ENCODE measurements at regions not wholly inside any gene's neighbourhood (a gene's known extent, or its start where the extent isn't known, plus 50 kb on each side); places are given as distances from the start of the nearest gene placed in this dataset.

GRCh38 chr20:6506906-6507305, 260.6 kb upstream of the BMP2 start:
- no peaks in the 10 kb centered on the region for H3K36me3 ChIP-seq (ENCODE audit: control insufficient read depth in 3 of 3, insufficient read depth in 3 of 3, low read length in 3 of 3)
- no peaks in the 10 kb centered on the region for H3K4me1 ChIP-seq (ENCODE audit: control insufficient read depth in 3 of 3, insufficient read depth in 3 of 3, low read length in 3 of 3)
- no peak overlapping the region for H3K4me3 ChIP-seq (ENCODE audit: low read length in 3 of 3)
- H3K9ac ChIP-seq (ENCODE audit: low read depth in 1 of 3, low read length in 3 of 3) = no peak overlapping the region
- no peaks in the 10 kb centered on the region for H3K27me3 ChIP-seq (ENCODE audit: control insufficient read depth in 3 of 3, insufficient read depth in 3 of 3, low read length in 3 of 3)
- peaks cover 0 to 3% (median 0%) of the 10 kb centered on the region in 3 donors for H3K9me3 ChIP-seq (ENCODE audit: control insufficient read depth in 3 of 3, low read length in 3 of 3)
- H3K27ac ChIP-seq (ENCODE audit: low read depth, low read length) = no peak overlapping the region

GRCh38 chr20:6504826-6505225, 262.7 kb upstream of the BMP2 start:
- no peak overlapping the region for H3K9ac ChIP-seq (ENCODE audit: low read depth in 1 of 3, low read length in 3 of 3)
- H3K36me3 ChIP-seq (ENCODE audit: control insufficient read depth in 3 of 3, insufficient read depth in 3 of 3, low read length in 3 of 3) = no peaks in the 10 kb centered on the region
- H3K9me3 ChIP-seq (ENCODE audit: control insufficient read depth in 3 of 3, low read length in 3 of 3) = peaks cover 0 to 3% (median 0%) of the 10 kb centered on the region in 3 donors
- no peak overlapping the region for H3K27ac ChIP-seq (ENCODE audit: low read depth, low read length)
- no peaks in the 10 kb centered on the region for H3K27me3 ChIP-seq (ENCODE audit: control insufficient read depth in 3 of 3, insufficient read depth in 3 of 3, low read length in 3 of 3)
- no peaks in the 10 kb centered on the region for H3K4me1 ChIP-seq (ENCODE audit: control insufficient read depth in 3 of 3, insufficient read depth in 3 of 3, low read length in 3 of 3)
- H3K4me3 ChIP-seq (ENCODE audit: low read length in 3 of 3) = no peak overlapping the region

- no peaks in the 10 kb centered on the region for H3K36me3 ChIP-seq (ENCODE audit: control insufficient read depth in 3 of 3, insufficient read depth in 3 of 3, low read length in 3 of 3)
- no peaks in the 10 kb centered on the region for H3K27me3 ChIP-seq (ENCODE audit: control insufficient read depth in 3 of 3, insufficient read depth in 3 of 3, low read length in 3 of 3)
Observed at GRCh38 chr20:6504179-6504578, 263.3 kb upstream of the BMP2 start.

GRCh38 chr20:6502999-6503398, 264.5 kb upstream of the BMP2 start:
- Histone ChIP-seq H3K27me3 (ENCODE audit: control insufficient read depth in 3 of 3, insufficient read depth in 3 of 3, low read length in 3 of 3) (no peaks in the 10 kb centered on the region), H3K36me3 (ENCODE audit: control insufficient read depth in 3 of 3, insufficient read depth in 3 of 3, low read length in 3 of 3) (no peaks in the 10 kb centered on the region), H3K4me3 (ENCODE audit: low read length in 3 of 3) (no peak overlapping the region), H3K9ac (ENCODE audit: low read depth in 1 of 3, low read length in 3 of 3) (no peak overlapping the region), H3K4me1 (ENCODE audit: control insufficient read depth in 3 of 3, insufficient read depth in 3 of 3, low read length in 3 of 3) (no peaks in the 10 kb centered on the region), H3K9me3 (ENCODE audit: control insufficient read depth in 3 of 3, low read length in 3 of 3) (no peaks in the 10 kb centered on the region), H3K27ac (ENCODE audit: low read depth, low read length) (no peak overlapping the region)

More at GRCh38 chr20:6504179-6504578, 263.3 kb upstream of the BMP2 start:
- Histone ChIP-seq H3K9ac (ENCODE audit: low read depth in 1 of 3, low read length in 3 of 3) (no peak overlapping the region), H3K9me3 (ENCODE audit: control insufficient read depth in 3 of 3, low read length in 3 of 3) (no peaks in the 10 kb centered on the region), H3K4me3 (ENCODE audit: low read length in 3 of 3) (no peak overlapping the region), H3K4me1 (ENCODE audit: control insufficient read depth in 3 of 3, insufficient read depth in 3 of 3, low read length in 3 of 3) (no peaks in the 10 kb centered on the region), H3K27ac (ENCODE audit: low read depth, low read length) (no peak overlapping the region)

- H3K4me3 ChIP-seq (ENCODE audit: low read length in 3 of 3) = no peak overlapping the region
- H3K36me3 ChIP-seq (ENCODE audit: control insufficient read depth in 3 of 3, insufficient read depth in 3 of 3, low read length in 3 of 3) = no peaks in the 10 kb centered on the region
Observed at GRCh38 chr20:6502219-6502618, 265.3 kb upstream of the BMP2 start.

GRCh38 chr20:6501061-6501460, 266.4 kb upstream of the BMP2 start:
- Histone ChIP-seq H3K9ac (ENCODE audit: low read depth in 1 of 3, low read length in 3 of 3) (no peak overlapping the region), H3K9me3 (ENCODE audit: control insufficient read depth in 3 of 3, low read length in 3 of 3) (no peaks in the 10 kb centered on the region), H3K4me1 (ENCODE audit: control insufficient read depth in 3 of 3, insufficient read depth in 3 of 3, low read length in 3 of 3) (no peaks in the 10 kb centered on the region), H3K27me3 (ENCODE audit: control insufficient read depth in 3 of 3, insufficient read depth in 3 of 3, low read length in 3 of 3) (no peaks in the 10 kb centered on the region), H3K4me3 (ENCODE audit: low read length in 3 of 3) (no peak overlapping the region), H3K36me3 (ENCODE audit: control insufficient read depth in 3 of 3, insufficient read depth in 3 of 3, low read length in 3 of 3) (no peaks in the 10 kb centered on the region), H3K27ac (ENCODE audit: low read depth, low read length) (no peak overlapping the region)

More at GRCh38 chr20:6502219-6502618, 265.3 kb upstream of the BMP2 start:
- no peak overlapping the region for H3K9ac ChIP-seq (ENCODE audit: low read depth in 1 of 3, low read length in 3 of 3)
- H3K9me3 ChIP-seq (ENCODE audit: control insufficient read depth in 3 of 3, low read length in 3 of 3) = no peaks in the 10 kb centered on the region
- H3K4me1 ChIP-seq (ENCODE audit: control insufficient read depth in 3 of 3, insufficient read depth in 3 of 3, low read length in 3 of 3) = no peaks in the 10 kb centered on the region
- H3K27ac ChIP-seq (ENCODE audit: low read depth, low read length) = no peak overlapping the region
- H3K27me3 ChIP-seq (ENCODE audit: control insufficient read depth in 3 of 3, insufficient read depth in 3 of 3, low read length in 3 of 3) = no peaks in the 10 kb centered on the region

GRCh38 chr20:6499566-6499965, 267.9 kb upstream of the BMP2 start:
- no peaks in the 10 kb centered on the region for H3K27me3 ChIP-seq (ENCODE audit: control insufficient read depth in 3 of 3, insufficient read depth in 3 of 3, low read length in 3 of 3)
- no peaks in the 10 kb centered on the region for H3K36me3 ChIP-seq (ENCODE audit: control insufficient read depth in 3 of 3, insufficient read depth in 3 of 3, low read length in 3 of 3)
- no peak overlapping the region for H3K9ac ChIP-seq (ENCODE audit: low read depth in 1 of 3, low read length in 3 of 3)
- no peak overlapping the region for H3K4me3 ChIP-seq (ENCODE audit: low read length in 3 of 3)
- H3K4me1 ChIP-seq (ENCODE audit: control insufficient read depth in 3 of 3, insufficient read depth in 3 of 3, low read length in 3 of 3) = no peaks in the 10 kb centered on the region
- H3K9me3 ChIP-seq (ENCODE audit: control insufficient read depth in 3 of 3, low read length in 3 of 3) = no peaks in the 10 kb centered on the region
- no peak overlapping the region for H3K27ac ChIP-seq (ENCODE audit: low read depth, low read length)

- Histone ChIP-seq H3K9me3 (ENCODE audit: control insufficient read depth in 3 of 3, low read length in 3 of 3) (no peaks in the 10 kb centered on the region), H3K4me1 (ENCODE audit: control insufficient read depth in 3 of 3, insufficient read depth in 3 of 3, low read length in 3 of 3) (no peaks in the 10 kb centered on the region), H3K4me3 (ENCODE audit: low read length in 3 of 3) (no peak overlapping the region), H3K27me3 (ENCODE audit: control insufficient read depth in 3 of 3, insufficient read depth in 3 of 3, low read length in 3 of 3) (no peaks in the 10 kb centered on the region), H3K27ac (ENCODE audit: low read depth, low read length) (no peak overlapping the region), H3K36me3 (ENCODE audit: control insufficient read depth in 3 of 3, insufficient read depth in 3 of 3, low read length in 3 of 3) (no peaks in the 10 kb centered on the region), H3K9ac (ENCODE audit: low read depth in 1 of 3, low read length in 3 of 3) (no peak overlapping the region)
Observed at GRCh38 chr20:6496874-6497273, 270.6 kb upstream of the BMP2 start.

GRCh38 chr20:6495907-6496306, 271.6 kb upstream of the BMP2 start:
- Histone ChIP-seq H3K4me3 (ENCODE audit: low read length in 3 of 3) (no peak overlapping the region), H3K27ac (ENCODE audit: low read depth, low read length) (no peak overlapping the region), H3K4me1 (ENCODE audit: control insufficient read depth in 3 of 3, insufficient read depth in 3 of 3, low read length in 3 of 3) (no peaks in the 10 kb centered on the region), H3K27me3 (ENCODE audit: control insufficient read depth in 3 of 3, insufficient read depth in 3 of 3, low read length in 3 of 3) (no peaks in the 10 kb centered on the region), H3K36me3 (ENCODE audit: control insufficient read depth in 3 of 3, insufficient read depth in 3 of 3, low read length in 3 of 3) (no peaks in the 10 kb centered on the region), H3K9me3 (ENCODE audit: control insufficient read depth in 3 of 3, low read length in 3 of 3) (no peaks in the 10 kb centered on the region), H3K9ac (ENCODE audit: low read depth in 1 of 3, low read length in 3 of 3) (no peak overlapping the region)

GRCh38 chr20:6492271-6493055, 275.0 kb upstream of the BMP2 start:
- no peak overlapping the region for H3K4me3 ChIP-seq (ENCODE audit: low read length in 3 of 3)
- no peak overlapping the region for H3K9ac ChIP-seq (ENCODE audit: low read depth in 1 of 3, low read length in 3 of 3)
- no peaks in the 10 kb centered on the region for H3K36me3 ChIP-seq (ENCODE audit: control insufficient read depth in 3 of 3, insufficient read depth in 3 of 3, low read length in 3 of 3)
- no peaks in the 10 kb centered on the region for H3K27me3 ChIP-seq (ENCODE audit: control insufficient read depth in 3 of 3, insufficient read depth in 3 of 3, low read length in 3 of 3)
- no peaks in the 10 kb centered on the region for H3K4me1 ChIP-seq (ENCODE audit: control insufficient read depth in 3 of 3, insufficient read depth in 3 of 3, low read length in 3 of 3)
- no peaks in the 10 kb centered on the region for H3K9me3 ChIP-seq (ENCODE audit: control insufficient read depth in 3 of 3, low read length in 3 of 3)
- H3K27ac ChIP-seq (ENCODE audit: low read depth, low read length) = no peak overlapping the region
